Amniotic epithelial cell (primary cell): ENCODE measurements at regions not wholly inside any gene's neighbourhood (a gene's known extent, or its start where the extent isn't known, plus 50 kb on each side); places are given as distances from the start of the nearest gene placed in this dataset.
A peak's percentile ranks its signal among the peaks of the same experiment; 100 is the strongest.

Experiments
- DNase-seq: peaks from one replicate; pipeline ENCODE4 v3.0.0-alpha.2; 2010; ENCODE audit warnings: low read depth

DNA sequence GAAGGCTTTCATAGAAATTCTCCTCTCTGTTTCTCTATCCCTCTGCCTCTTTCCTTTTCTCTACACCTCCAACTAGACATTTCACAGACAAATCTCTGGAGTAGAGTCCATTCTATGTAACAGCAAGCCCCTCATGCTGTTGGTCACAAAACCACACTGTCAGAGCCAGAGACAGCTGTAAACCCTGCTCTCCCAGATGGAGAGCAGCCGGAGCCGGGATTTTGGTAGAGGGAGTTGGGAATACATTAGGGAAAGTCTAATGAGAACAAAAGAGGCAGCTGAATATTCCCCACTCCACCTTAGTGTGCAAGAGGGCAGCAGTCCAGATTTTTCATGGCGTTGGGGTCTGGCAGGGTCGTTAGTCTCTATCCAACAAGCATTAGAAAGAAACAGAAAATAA, 68.3 kb upstream of the EDN1 start:
- no peak for DNase-seq

GRCh38 chr6:12222405-12223366, 67.5 kb upstream of the EDN1 start:
- DNase-seq = peak; percentile 63

- no peak for DNase-seq
Observed at GRCh38 chr6:12223383-12223782, 66.8 kb upstream of the EDN1 start.

DNA sequence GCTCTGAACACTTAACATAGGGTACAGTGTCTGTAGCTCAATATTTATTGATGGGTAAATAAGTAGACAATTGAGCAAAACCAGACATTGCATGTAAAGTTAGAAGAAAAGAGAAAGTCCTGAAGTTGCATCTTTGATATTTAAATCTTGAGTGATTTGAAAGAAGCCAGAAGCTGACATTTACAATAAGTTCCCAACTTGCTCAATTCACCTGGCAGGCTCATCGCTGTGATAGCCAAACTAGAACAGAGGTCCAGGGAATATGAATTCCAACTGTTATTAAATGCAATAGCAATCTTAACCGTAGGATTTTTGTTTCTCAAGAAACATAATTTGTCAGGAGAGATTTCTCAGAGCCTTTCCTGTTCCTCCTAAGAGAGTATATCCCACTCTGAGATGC, 65.9 kb upstream of the EDN1 start:
- DNase-seq = no peak

DNA sequence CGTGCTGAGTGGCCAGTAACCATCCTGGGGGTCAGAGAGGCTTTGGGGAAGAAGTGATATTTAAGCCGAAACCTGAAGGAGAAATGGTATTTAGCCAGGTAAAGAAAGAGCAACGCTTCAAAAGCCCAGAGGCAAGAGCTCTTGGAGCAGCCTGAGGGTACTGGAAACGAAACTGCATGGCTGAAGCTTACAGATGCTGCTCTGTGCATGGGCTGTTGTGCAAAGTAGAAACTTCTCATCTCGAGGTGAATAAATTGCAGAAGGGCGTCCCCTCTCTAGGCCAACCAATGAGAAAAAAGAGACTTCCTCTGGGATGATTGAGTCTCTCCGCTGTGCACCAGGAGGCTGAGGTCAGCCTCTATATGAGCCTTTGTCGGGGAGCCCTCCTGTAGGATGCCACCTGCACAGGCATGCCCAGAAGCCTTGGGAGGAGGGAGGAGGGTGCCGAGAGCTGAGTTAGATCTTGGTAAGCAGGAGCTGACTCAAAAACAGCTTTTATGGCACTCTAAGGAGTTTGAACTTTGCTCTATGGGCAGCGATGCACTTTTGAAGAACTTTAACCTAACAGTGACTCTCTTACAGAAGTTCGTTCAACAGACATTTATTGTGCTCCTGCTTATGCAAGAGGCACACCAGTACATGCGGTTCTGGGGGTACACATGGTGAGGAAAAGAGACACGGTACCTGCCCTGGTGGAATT, 61.6 kb upstream of the EDN1 start:
- DNase-seq = no peak

GRCh38 chr6:12229332-12229731, 60.8 kb upstream of the EDN1 start:
- DNase-seq = no peak

- DNase-seq = no peak
Observed at GRCh38 chr6:12230523-12230922, 59.6 kb upstream of the EDN1 start.

- DNase-seq = peak; percentile 83
Observed at GRCh38 chr6:12232339-12232738, 57.8 kb upstream of the EDN1 start.

- DNase-seq = no peak
Observed at GRCh38 chr6:12232821-12233220, 57.3 kb upstream of the EDN1 start.

DNA sequence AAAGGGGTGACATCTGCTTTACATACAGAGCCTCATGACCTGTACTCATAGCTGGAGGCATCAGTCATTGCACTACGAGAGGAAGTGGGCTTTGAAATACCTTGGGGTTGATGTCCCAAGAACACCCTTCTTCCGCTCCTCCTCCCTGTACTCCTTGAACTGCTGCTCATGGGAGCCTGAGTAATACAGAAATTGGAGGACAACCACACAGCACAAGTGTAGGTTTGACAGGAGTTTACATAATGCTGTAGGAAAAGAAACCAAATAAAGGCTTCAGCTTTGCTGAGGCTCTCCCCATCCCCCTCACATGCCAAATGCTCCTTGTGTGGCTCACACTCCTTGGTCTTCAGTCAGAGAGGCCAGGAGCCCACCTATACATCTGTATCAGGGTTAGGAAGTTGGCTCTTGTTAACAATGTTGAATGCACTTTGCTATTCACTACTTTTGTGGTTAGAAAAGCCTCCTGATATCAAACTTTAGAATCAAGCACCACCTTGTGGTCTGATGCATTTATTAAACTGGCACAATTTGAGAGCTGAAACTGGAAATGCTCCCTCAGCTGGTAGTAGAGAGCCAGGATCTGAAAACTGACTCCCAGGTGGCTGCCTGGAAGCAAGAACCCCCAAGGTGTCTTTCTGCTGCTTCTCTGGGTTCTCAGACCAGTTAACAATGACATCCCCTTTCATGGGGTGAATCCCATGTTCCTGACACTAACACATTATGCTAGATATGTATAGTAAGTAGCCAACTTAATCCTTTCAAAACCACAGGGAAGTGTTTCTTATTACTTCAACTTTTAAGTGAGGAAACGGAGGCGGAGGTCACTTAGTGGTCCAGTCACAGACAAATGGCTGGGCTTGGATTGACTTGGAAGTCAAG, 56.2 kb upstream of the EDN1 start:
- peak; percentile 84 for DNase-seq

- DNase-seq = no peak
Observed at GRCh38 chr6:12235341-12235740, 54.8 kb upstream of the EDN1 start.

DNA sequence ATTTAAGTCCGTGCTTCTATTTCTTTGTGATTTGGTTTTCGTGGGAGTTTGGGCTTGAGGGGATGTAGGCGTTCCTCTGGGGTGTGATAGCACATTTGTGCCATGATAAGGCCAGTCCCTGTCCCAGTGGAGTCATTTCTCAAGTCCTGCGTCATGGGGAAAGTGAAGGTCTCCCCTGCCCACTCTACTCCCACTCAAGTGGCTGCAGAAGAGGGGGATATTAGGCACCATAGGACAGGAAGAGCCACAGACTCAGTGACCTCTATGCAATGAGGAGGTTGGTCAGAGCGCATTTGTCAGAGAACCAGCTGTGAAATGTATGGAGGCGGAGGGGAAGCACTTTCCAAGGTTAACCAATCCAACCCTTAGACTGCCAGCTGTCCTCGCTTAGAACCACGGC, 51.9 kb upstream of the EDN1 start:
- no peak for DNase-seq
